CD8-positive, alpha-beta memory T cell (primary cell): ENCODE measurements at regions not wholly inside any gene's neighbourhood (a gene's known extent, or its start where the extent isn't known, plus 50 kb on each side); places are given as distances from the start of the nearest gene placed in this dataset.

Experiments
- CTCF ChIA-PET: fragments of 350-600 bp; sonication (Branson Sonifier 250); formaldehyde crosslinking; loops from one replicate; lab custom pipeline; 2021; ENCODE audit warnings: antibody characterized with exemption; lab: Charles Lee
- POLR2A ChIA-PET: fragments of 350-600 bp; sonication (Branson Sonifier 250); formaldehyde crosslinking; loops from one replicate; lab custom pipeline; 2021; ENCODE audit warnings: antibody characterized with exemption; lab: Charles Lee
- DNase-seq, 5 donors: peaks; one replicate each; pipeline versions ENCODE4 v3.0.0 to v3.0.0-alpha.2; 2020 to 2022; ENCODE audit warnings: mixed read lengths in 1 of 5
- H3K27ac ChIP-seq: one replicate; pipeline ENCODE4 v1.7.0; 2013; ENCODE audit warnings: low read depth, mild to moderate bottlenecking, low read length, moderate library complexity
- H3K27me3 ChIP-seq: 2 replicates; pipeline ENCODE4 v1.7.0; 2013; ENCODE audit warnings: low read length, mild to moderate bottlenecking; ENCODE audit not compliant: insufficient read depth, poor library complexity, severe bottlenecking
- H3K36me3 ChIP-seq: 2 replicates; pipeline ENCODE4 v1.7.0; 2013; ENCODE audit warnings: mild to moderate bottlenecking, low read length, moderate library complexity; ENCODE audit not compliant: insufficient read depth
- H3K4me1 ChIP-seq: 2 replicates; pipeline ENCODE4 v1.7.0; 2013; ENCODE audit warnings: mild to moderate bottlenecking, low read length, moderate library complexity; ENCODE audit not compliant: insufficient read depth
- H3K4me3 ChIP-seq: 2 replicates; pipeline ENCODE4 v1.7.0; 2013; ENCODE audit warnings: mild to moderate bottlenecking, low read length
- H3K9me3 ChIP-seq: 2 replicates; pipeline ENCODE4 v1.7.0; 2013; ENCODE audit warnings: mild to moderate bottlenecking, low read length
- H3K27ac Mint-ChIP-seq, 8 donors: one replicate each; pipeline ENCODE4 v1.8.0; 2020 to 2021; ENCODE audit warnings: mixed read lengths in 8 of 8, mild to moderate bottlenecking in 6 of 8, inconsistent platforms in 3 of 8, moderate library complexity in 3 of 8
- H3K27me3 Mint-ChIP-seq, 2 donors: one replicate each; pipeline ENCODE4 v1.8.0; 2020 to 2021; ENCODE audit warnings: mixed read lengths in 2 of 2, mild to moderate bottlenecking in 1 of 2, moderate library complexity in 1 of 2
- H3K36me3 Mint-ChIP-seq, 3 donors: one replicate each; pipeline ENCODE4 v1.8.0; 2020 to 2021; ENCODE audit warnings: mixed read lengths in 3 of 3, inconsistent platforms in 1 of 3, mild to moderate bottlenecking in 1 of 3
- H3K4me1 Mint-ChIP-seq, 3 donors: one replicate each; pipeline ENCODE4 v1.8.0; 2020 to 2021; ENCODE audit warnings: mixed read lengths in 3 of 3, inconsistent platforms in 1 of 3, mild to moderate bottlenecking in 1 of 3
- H3K4me3 Mint-ChIP-seq, 7 donors: one replicate each; pipeline ENCODE4 v1.8.0; 2020 to 2021; ENCODE audit warnings: mixed read lengths in 7 of 7, mild to moderate bottlenecking in 6 of 7, moderate library complexity in 4 of 7, inconsistent platforms in 2 of 7
- H3K9me3 Mint-ChIP-seq, 5 donors: one replicate each; pipeline ENCODE4 v1.8.0; 2020 to 2022; ENCODE audit warnings: mixed read lengths in 5 of 5, mild to moderate bottlenecking in 3 of 5, moderate library complexity in 2 of 5, inconsistent platforms in 1 of 5

GRCh38 chr10:28155726-28156125 is 147.1 kb downstream of the MPP7 start:
- H3K36me3 Mint-ChIP-seq = peaks cover 4 to 12% (median 6%) of the 10 kb centered on the region in 3 donors
- Histone ChIP-seq H3K27ac (no peak overlapping the region), H3K9me3 (no peaks in the 10 kb centered on the region), H3K4me3 (no peak overlapping the region), H3K27me3 (no peaks in the 10 kb centered on the region), H3K36me3 (no peaks in the 10 kb centered on the region), H3K4me1 (no peaks in the 10 kb centered on the region)
- H3K4me1 Mint-ChIP-seq = peaks cover 10 to 58% (median 14%) of the 10 kb centered on the region in 3 donors
- CTCF ChIA-PET = no interaction called here
- H3K27ac Mint-ChIP-seq = no peak overlapping the region
- H3K9me3 Mint-ChIP-seq = peaks cover 0 to 3% (median 0%) of the 10 kb centered on the region in 5 donors
- H3K4me3 Mint-ChIP-seq = no peak overlapping the region
- no peak for DNase-seq
- POLR2A ChIA-PET = no interaction called here
- H3K27me3 Mint-ChIP-seq = no peaks in the 10 kb centered on the region

GRCh38 chr10:28151636-28152035 is 151.2 kb downstream of the MPP7 start:
- peak overlapping the region in 1 of 7 donors; percentile 20 for H3K4me3 Mint-ChIP-seq
- H3K27ac Mint-ChIP-seq = peak overlapping the region in 3 of 8 donors; percentile 2 to 22 (median 14)
- peaks cover 4 to 27% (median 21%) of the 10 kb centered on the region in 3 donors for H3K36me3 Mint-ChIP-seq
- ChIA-PET CTCF (interaction anchor here (1.0 kb wide), 1 partner anchor 24 kb away, joined by 3 read pairs; no protein-coding TSS in a partner anchor), POLR2A (no interaction called here)
- Histone ChIP-seq H3K27me3 (no peaks in the 10 kb centered on the region), H3K27ac (no peak overlapping the region), H3K36me3 (peaks cover 4% of the 10 kb centered on the region), H3K4me1 (no peaks in the 10 kb centered on the region), H3K4me3 (no peak overlapping the region), H3K9me3 (no peaks in the 10 kb centered on the region)
- H3K9me3 Mint-ChIP-seq = no peaks in the 10 kb centered on the region
- DNase-seq = no peak
- no peaks in the 10 kb centered on the region for H3K27me3 Mint-ChIP-seq
- peaks cover 0 to 34% (median 14%) of the 10 kb centered on the region in 3 donors for H3K4me1 Mint-ChIP-seq

DNA sequence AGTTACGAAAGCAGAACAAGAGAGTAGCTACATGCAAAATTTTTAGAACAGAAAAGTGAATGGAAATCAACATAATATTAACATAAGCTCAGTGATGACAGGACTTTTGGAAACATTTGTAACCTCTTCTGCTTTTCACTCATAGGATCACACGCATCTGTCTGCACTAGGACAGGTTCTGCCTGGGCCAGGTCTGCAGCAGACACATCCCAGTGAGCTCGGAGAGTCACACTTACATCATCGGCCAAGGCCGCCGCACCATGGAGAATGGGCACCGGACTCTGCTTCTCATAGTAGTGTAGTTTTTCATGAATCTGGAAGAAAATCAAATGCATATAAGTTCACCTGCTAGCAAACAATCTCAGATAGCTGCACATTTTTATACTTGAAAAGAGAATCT is 150.9 kb upstream of the ODAD2 start:
- H3K9me3 Mint-ChIP-seq = no peaks in the 10 kb centered on the region
- POLR2A ChIA-PET = no interaction called here
- CTCF ChIA-PET = interaction anchor here (0.8 to 1.2 kb wide), 3 partner anchors 7 to 408 kb away, joined by 3 to 4 read pairs (median 4); no protein-coding TSS in a partner anchor

GRCh38 chr10:28147706-28148105 is 148.8 kb upstream of the ODAD2 start:
- Mint-ChIP-seq H3K4me1 (peaks cover 0 to 6% (median 4%) of the 10 kb centered on the region in 3 donors), H3K9me3 (no peaks in the 10 kb centered on the region), H3K36me3 (peaks cover 4 to 40% (median 21%) of the 10 kb centered on the region in 3 donors), H3K27ac (no peak overlapping the region), H3K4me3 (no peak overlapping the region), H3K27me3 (no peaks in the 10 kb centered on the region)
- no peaks in the 10 kb centered on the region for H3K4me1 ChIP-seq
- no peak for DNase-seq
- no peak overlapping the region for H3K4me3 ChIP-seq
- peaks cover 4% of the 10 kb centered on the region for H3K36me3 ChIP-seq
- no peaks in the 10 kb centered on the region for H3K27me3 ChIP-seq
- no peaks in the 10 kb centered on the region for H3K9me3 ChIP-seq
- ChIA-PET CTCF (no interaction called here), POLR2A (no interaction called here)
- no peak overlapping the region for H3K27ac ChIP-seq

More for the DNA sequence above, 150.9 kb upstream of the ODAD2 start:
- Mint-ChIP-seq H3K36me3 (peaks cover 4 to 35% (median 21%) of the 10 kb centered on the region in 3 donors), H3K4me1 (peaks cover 0 to 20% (median 4%) of the 10 kb centered on the region in 3 donors), H3K27ac (no peak overlapping the region), H3K27me3 (no peaks in the 10 kb centered on the region), H3K4me3 (no peak overlapping the region)
- Histone ChIP-seq H3K4me3 (no peak overlapping the region), H3K4me1 (no peaks in the 10 kb centered on the region), H3K36me3 (peaks cover 4% of the 10 kb centered on the region), H3K27ac (no peak overlapping the region), H3K27me3 (no peaks in the 10 kb centered on the region), H3K9me3 (no peaks in the 10 kb centered on the region)
- DNase-seq = no peak

- H3K27me3 ChIP-seq = no peaks in the 10 kb centered on the region
- no peak overlapping the region for H3K4me3 ChIP-seq
- ChIA-PET POLR2A (no interaction called here), CTCF (interaction anchor here (1.4 kb wide), 1 partner anchor 45 kb away, joined by 3 read pairs; no protein-coding TSS in a partner anchor)
- DNase-seq = no peak
- peaks cover 13 to 49% (median 48%) of the 10 kb centered on the region in 3 donors for H3K36me3 Mint-ChIP-seq
- no peak overlapping the region for H3K4me3 Mint-ChIP-seq
- H3K9me3 ChIP-seq = peaks cover 6% of the 10 kb centered on the region
- peak overlapping the region in 1 of 8 donors; percentile 15 for H3K27ac Mint-ChIP-seq
- no peaks in the 10 kb centered on the region for H3K27me3 Mint-ChIP-seq
- no peak overlapping the region for H3K27ac ChIP-seq
- H3K9me3 Mint-ChIP-seq = peaks cover 16 to 38% (median 30%) of the 10 kb centered on the region in 5 donors
- H3K4me1 ChIP-seq = no peaks in the 10 kb centered on the region
- no peaks in the 10 kb centered on the region for H3K36me3 ChIP-seq
- peaks cover 3 to 12% (median 5%) of the 10 kb centered on the region in 3 donors for H3K4me1 Mint-ChIP-seq
Observed at GRCh38 chr10:28139138-28139537, 140.3 kb upstream of the ODAD2 start.

DNA sequence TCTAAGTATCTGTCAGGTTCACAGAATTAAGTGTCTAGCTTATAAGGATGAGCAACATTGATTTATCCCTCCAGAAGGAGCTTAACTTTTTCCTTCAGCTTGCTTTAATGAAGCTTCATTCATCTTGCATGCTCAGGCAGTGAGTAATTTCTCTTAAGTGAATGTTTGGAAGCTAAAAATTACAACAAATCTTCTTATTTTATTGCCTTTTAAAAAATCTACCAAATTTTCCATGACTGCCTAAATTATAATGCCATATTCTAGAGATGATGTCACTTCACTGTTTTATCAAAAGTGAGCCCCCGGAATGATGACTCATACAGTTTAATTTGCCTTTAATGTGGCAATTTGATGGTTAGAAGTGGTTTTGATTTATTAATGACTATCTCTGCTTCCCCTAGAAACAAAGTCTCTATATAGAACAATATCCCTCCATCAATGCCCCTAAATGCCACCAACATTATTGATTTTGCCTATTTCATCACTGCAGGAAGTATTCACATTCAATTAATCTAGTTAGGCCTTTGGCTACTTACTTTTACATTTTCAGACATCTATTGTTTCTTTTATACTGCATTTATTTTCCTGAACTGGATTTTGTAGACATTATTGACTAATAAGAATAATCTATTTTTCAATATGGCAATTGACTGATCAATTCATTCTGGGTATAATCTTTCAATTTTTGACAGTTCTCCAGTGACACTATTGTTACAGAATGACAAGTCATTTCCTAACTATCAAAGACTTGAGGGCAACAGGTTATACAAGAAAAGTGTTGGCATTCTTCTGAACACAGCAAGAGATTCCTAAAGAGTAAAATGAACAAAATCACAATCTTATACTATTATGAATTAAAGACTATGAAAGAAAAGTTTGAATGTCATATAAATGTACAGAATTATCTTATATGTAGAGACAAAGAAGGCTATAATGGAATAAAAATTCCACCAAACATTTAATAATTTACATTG is 139.3 kb upstream of the ODAD2 start:
- no peak overlapping the region for H3K27ac ChIP-seq
- Mint-ChIP-seq H3K9me3 (peaks cover 16 to 43% (median 33%) of the 10 kb centered on the region in 5 donors), H3K36me3 (peaks cover 17 to 55% (median 48%) of the 10 kb centered on the region in 3 donors), H3K27ac (no peak overlapping the region), H3K27me3 (no peaks in the 10 kb centered on the region), H3K4me3 (no peak overlapping the region), H3K4me1 (peaks cover 3 to 12% (median 5%) of the 10 kb centered on the region in 3 donors)
- H3K4me3 ChIP-seq = no peak overlapping the region
- peaks cover 6% of the 10 kb centered on the region for H3K9me3 ChIP-seq
- POLR2A ChIA-PET = no interaction called here
- CTCF ChIA-PET = no interaction called here
- no peak for DNase-seq
- no peaks in the 10 kb centered on the region for H3K27me3 ChIP-seq
- no peaks in the 10 kb centered on the region for H3K4me1 ChIP-seq
- H3K36me3 ChIP-seq = no peaks in the 10 kb centered on the region

DNA sequence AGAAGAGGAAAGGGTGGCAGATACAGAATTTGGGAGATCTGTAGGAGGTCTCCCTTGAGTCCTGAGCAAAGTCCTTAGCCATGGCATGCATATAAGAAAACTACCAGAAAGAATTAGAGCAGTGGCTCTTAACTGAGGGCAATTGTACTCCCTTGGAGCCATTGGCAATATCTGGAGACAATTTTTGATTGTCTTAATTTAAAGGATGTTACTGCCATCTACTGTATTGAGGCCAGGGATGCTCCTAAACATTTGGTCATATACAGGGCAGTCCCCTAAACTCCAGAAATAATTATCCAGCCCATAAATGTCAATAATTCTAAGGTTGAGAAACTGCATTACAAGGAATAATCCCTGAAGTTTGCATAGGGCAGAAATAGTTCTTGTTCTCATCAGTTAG is 136.4 kb upstream of the ODAD2 start:
- Mint-ChIP-seq H3K36me3 (peaks cover 20 to 72% (median 58%) of the 10 kb centered on the region in 3 donors), H3K27ac (no peak overlapping the region), H3K4me1 (peaks cover 0 to 1% (median 0%) of the 10 kb centered on the region in 3 donors), H3K4me3 (no peak overlapping the region), H3K9me3 (peaks cover 16 to 44% (median 35%) of the 10 kb centered on the region in 5 donors), H3K27me3 (no peaks in the 10 kb centered on the region)
- no peak for DNase-seq
- H3K9me3 ChIP-seq = peaks cover 6% of the 10 kb centered on the region
- CTCF ChIA-PET = no interaction called here
- H3K36me3 ChIP-seq = no peaks in the 10 kb centered on the region
- H3K4me1 ChIP-seq = no peaks in the 10 kb centered on the region
- H3K27me3 ChIP-seq = no peaks in the 10 kb centered on the region
- no peak overlapping the region for H3K27ac ChIP-seq
- H3K4me3 ChIP-seq = no peak overlapping the region
- POLR2A ChIA-PET = no interaction called here

GRCh38 chr10:28130267-28130666 is 131.4 kb upstream of the ODAD2 start:
- ChIA-PET CTCF (no interaction called here), POLR2A (no interaction called here)
- Histone ChIP-seq H3K9me3 (no peaks in the 10 kb centered on the region), H3K4me3 (no peak overlapping the region), H3K4me1 (no peaks in the 10 kb centered on the region), H3K36me3 (no peaks in the 10 kb centered on the region), H3K27me3 (no peaks in the 10 kb centered on the region), H3K27ac (no peak overlapping the region)
- Mint-ChIP-seq H3K9me3 (peaks cover 5 to 15% (median 7%) of the 10 kb centered on the region in 5 donors), H3K4me3 (no peak overlapping the region), H3K36me3 (peaks cover 31 to 63% (median 58%) of the 10 kb centered on the region in 3 donors), H3K27me3 (no peaks in the 10 kb centered on the region), H3K4me1 (peaks cover 5 to 17% (median 11%) of the 10 kb centered on the region in 3 donors), H3K27ac (no peak overlapping the region)
- DNase-seq = no peak
